Sigmoid colon (tissue), 6 donors: ENCODE measurements at regions not wholly inside any gene's neighbourhood (a gene's known extent, or its start where the extent isn't known, plus 50 kb on each side); places are given as distances from the start of the nearest gene placed in this dataset.
"Not testable (repeated sequence)": the region's sequence is repeated elsewhere in the genome, so short reads cannot be mapped to it uniquely, and the experiment has no call there.

Experiments
- DNase-seq: peaks from one replicate; pipeline ENCODE4 v3.0.0-alpha.2; 2019
- H3K27ac ChIP-seq, 4 donors: fragments of 200-600 bp; sonication (generic); one replicate each; pipeline ENCODE4 v1.5.1; 2016 to 2019; ENCODE audit warnings: mild to moderate bottlenecking in 1 of 4
- H3K27me3 ChIP-seq, 3 donors: fragments of 200-600 bp; sonication (generic); one replicate each; pipeline ENCODE4 v1.5.1; 2019; ENCODE audit warnings: mild to moderate bottlenecking in 1 of 3
- H3K36me3 ChIP-seq, 4 donors: fragments of 200-600 bp; sonication (generic); one replicate each; pipeline ENCODE4 v1.5.1; 2016 to 2019
- H3K4me1 ChIP-seq, 4 donors: fragments of 200-600 bp; sonication (generic); one replicate each; pipeline ENCODE4 v1.5.1; 2017 to 2019
- H3K4me3 ChIP-seq, 4 donors: fragments of 200-600 bp; sonication (generic); one replicate each; pipeline ENCODE4 v1.5.1; 2017 to 2019; ENCODE audit warnings: mild to moderate bottlenecking in 2 of 4, moderate library complexity in 1 of 4
- H3K9me3 ChIP-seq, 4 donors: fragments of 200-600 bp in 3 of 4; sonication (generic) in 3 of 4; one replicate each; pipeline versions ENCODE4 v1.5.1 to v1.6.1; 2013 to 2019
- CTCF ChIP-seq, 4 experiments: fragments of 450-650 bp in 3 of 4; fragments of 200-600 bp in 1 of 4; IDR thresholded peaks; one replicate each; pipeline ENCODE4 v1.5.1; 2016 to 2019; ENCODE audit warnings: antibody characterized with exemption in 4 of 4, mild to moderate bottlenecking in 3 of 4, moderate library complexity in 2 of 4
- EP300 ChIP-seq, 4 donors: sonication (generic); formaldehyde crosslinking; IDR thresholded peaks; one replicate each; pipeline ENCODE4 v1.6.1; 2017; ENCODE audit warnings: antibody characterized with exemption in 4 of 4
- POLR2A ChIP-seq, 2 donors: fragments of 450-650 bp; IDR thresholded peaks; one replicate each; pipeline ENCODE4 v1.6.1; 2016; ENCODE audit warnings: antibody characterized with exemption in 2 of 2, mild to moderate bottlenecking in 2 of 2, moderate library complexity in 2 of 2
- POLR2AphosphoS5 ChIP-seq, 4 donors: sonication (generic); formaldehyde crosslinking; IDR thresholded peaks; one replicate each; pipeline ENCODE4 v1.6.1; 2017; ENCODE audit warnings: antibody characterized with exemption in 4 of 4
- WGBS, 2 donors: extraction: QIAGEN DNeasy Blood & Tissue Kit; methylation state at CpG; one replicate each; pipeline ENCODE4 v1.1.7; 2013; 5-methylcytosine and 5-hydroxymethylcytosine counted together
- intact Hi-C: fragments of 100-400 bp; cut with DNase I; formaldehyde crosslinking; loops from one replicate; pipeline ENCODE4 v1.15.1; 2023
- donor health status: healthy with polysubstance abuse.
- donor health status: healthy.

GRCh38 chr21:28018741-28019669 lies 973.7 kb downstream of the LTN1 start:
- intact Hi-C loops = no loop called here
- no peak for DNase-seq

GRCh38 chr21:28018213-28018612 lies 974.5 kb downstream of the LTN1 start:
- Histone ChIP-seq H3K36me3 (no peaks in the 10 kb centered on the region), H3K4me3 (no peak overlapping the region), H3K27me3 (no peaks in the 10 kb centered on the region), H3K9me3 (no peaks in the 10 kb centered on the region), H3K27ac (no peak overlapping the region), H3K4me1 (no peaks in the 10 kb centered on the region)
- DNase-seq = peak; percentile 47
- 87 to 88% methylated on average over 9 of the region's 9 CpGs for WGBS, 2 donors
- intact Hi-C loops = no loop called here
- TF ChIP-seq CTCF (IDR thresholded peaks at IDR 0.05) (no peak), EP300 (IDR thresholded peaks at IDR 0.05) (no peak), POLR2A (IDR thresholded peaks at IDR 0.05) (no peak)

More at GRCh38 chr21:28018741-28019669, 973.7 kb downstream of the LTN1 start:
- no peak overlapping the region for H3K4me3 ChIP-seq
- TF ChIP-seq CTCF (IDR thresholded peaks at IDR 0.05) (no peak), POLR2A (IDR thresholded peaks at IDR 0.05) (no peak), EP300 (IDR thresholded peaks at IDR 0.05) (no peak), POLR2AphosphoS5 (IDR thresholded peaks at IDR 0.05) (no peak)
- H3K36me3 ChIP-seq = no peaks in the 10 kb centered on the region
- H3K27me3 ChIP-seq = no peaks in the 10 kb centered on the region
- H3K4me1 ChIP-seq = no peaks in the 10 kb centered on the region
- H3K9me3 ChIP-seq = no peaks in the 10 kb centered on the region
- no peak overlapping the region for H3K27ac ChIP-seq
- 82 to 84% methylated on average over 15 of the region's 15 CpGs for WGBS, 2 donors

- Histone ChIP-seq H3K4me1 (peaks cover 0 to 7% (median 1%) of the 10 kb centered on the region in 4 donors), H3K27me3 (no peaks in the 10 kb centered on the region), H3K36me3 (no peaks in the 10 kb centered on the region), H3K4me3 (no peak overlapping the region), H3K9me3 (no peaks in the 10 kb centered on the region), H3K27ac (no peak overlapping the region)
- WGBS, 2 donors = 92 to 97% methylated on average over 1 of the region's 1 CpG
- intact Hi-C loops = no loop called here
- DNase-seq = no peak
- no peak for TF ChIP-seq CTCF (IDR thresholded peaks at IDR 0.05)
- TF ChIP-seq POLR2AphosphoS5 (IDR thresholded peaks at IDR 0.05) = no peak
- no peak for TF ChIP-seq EP300 (IDR thresholded peaks at IDR 0.05)
- no peak for TF ChIP-seq POLR2A (IDR thresholded peaks at IDR 0.05)
Measured at GRCh38 chr21:28016571-28016970, 976.1 kb downstream of the LTN1 start.

GRCh38 chr21:28013123-28013522 lies 979.6 kb downstream of the LTN1 start:
- H3K9me3 ChIP-seq, H3K4me1 ChIP-seq, DNase-seq, H3K4me3 ChIP-seq, intact Hi-C loops, H3K27ac ChIP-seq, H3K27me3 ChIP-seq, H3K36me3 ChIP-seq: not testable (repeated sequence)

- H3K36me3 ChIP-seq, DNase-seq, H3K27ac ChIP-seq, H3K4me3 ChIP-seq, H3K27me3 ChIP-seq, H3K9me3 ChIP-seq, intact Hi-C loops, H3K4me1 ChIP-seq: not testable (repeated sequence)
- WGBS, 2 donors = 41 to 55% methylated on average over 2 of the region's 2 CpGs
Measured at GRCh38 chr21:28011970-28012369, 980.7 kb downstream of the LTN1 start.

GRCh38 chr21:28008245-28008644 lies 984.4 kb downstream of the LTN1 start:
- H3K36me3 ChIP-seq, H3K4me1 ChIP-seq, H3K4me3 ChIP-seq, H3K27me3 ChIP-seq, H3K27ac ChIP-seq, H3K9me3 ChIP-seq, intact Hi-C loops, DNase-seq: not testable (repeated sequence)
- WGBS, 2 donors = 78 to 82% methylated on average over 3 of the region's 3 CpGs

GRCh38 chr21:28003627-28004026 lies 989.0 kb downstream of the LTN1 start:
- H3K4me3 ChIP-seq, H3K9me3 ChIP-seq, H3K4me1 ChIP-seq, DNase-seq, H3K27me3 ChIP-seq, intact Hi-C loops, H3K36me3 ChIP-seq, H3K27ac ChIP-seq: not testable (repeated sequence)
- WGBS, 2 donors = 88 to 97% methylated on average over 2 of the region's 2 CpGs
